ENCODE measurements at regions not wholly inside any gene's neighbourhood (a gene's known extent, or its start where the extent isn't known, plus 50 kb on each side); places are given as distances from the start of the nearest gene placed in this dataset.

DNA sequence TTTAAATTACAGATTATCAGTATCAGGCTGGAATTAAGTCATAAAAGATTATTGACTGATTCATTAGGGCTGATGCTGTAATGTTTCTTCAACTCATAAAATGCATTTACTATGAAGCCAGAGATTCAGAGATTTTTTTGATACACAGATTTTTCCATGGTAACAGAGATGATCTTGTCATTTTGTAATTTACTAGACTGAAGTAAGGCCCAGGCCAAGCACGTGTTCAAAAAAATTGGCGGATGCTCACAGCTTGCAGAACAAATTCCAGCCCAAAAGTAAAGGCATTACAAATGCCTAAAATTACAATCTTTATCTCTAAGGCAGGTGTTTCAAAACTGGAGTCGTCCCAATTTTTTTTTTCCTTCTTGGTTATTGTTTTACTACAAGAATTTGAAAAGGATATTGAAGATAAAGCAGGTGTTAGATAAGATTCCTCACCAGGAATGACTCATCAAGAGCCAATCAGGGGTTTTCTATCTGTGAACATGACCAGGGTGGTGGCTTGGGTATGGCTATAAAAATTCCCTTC, 78.4 kb upstream of the MEOX2 start:
- intact Hi-C loops (cut with micrococcal nuclease), result no loop called here
- H3K4me1 ChIP-seq (replicated peaks in 1 of 2; ENCODE audit: control insufficient read depth in 2 of 2, insufficient read depth in 2 of 2, low read length in 2 of 2), result no peaks in the 10 kb centered on the region
- H3K9me1 ChIP-seq (ENCODE audit: control insufficient read depth, insufficient read depth, low read length), result no peaks in the 10 kb centered on the region
- FAIRE-seq (no peak), DNase-seq (ENCODE audit: extremely low read depth in 1 of 4, low spot score in 3 of 4) (no peak), ATAC-seq (no peak)
- no TSS peak for BruUV-seq (replicated peaks)
- H3K9ac ChIP-seq (ENCODE audit: insufficient read depth in 1 of 2, low read depth in 2 of 2, low read length in 2 of 2), result no peak overlapping the region
- no peak overlapping the region for H3K4me2 ChIP-seq (ENCODE audit: insufficient read depth, low read length)
- H3K27ac ChIP-seq (ENCODE audit: extremely low read depth, low read depth, low read length), result no peak overlapping the region
- no peak for TF ChIP-seq NRF1 (conservative IDR thresholded peaks at IDR 0.05 in 1 of 2, IDR thresholded peaks at IDR 0.05 in 1 of 2)
- no peak for TF ChIP-seq SRSF9 (IDR thresholded peaks at IDR 0.05; ENCODE audit: borderline replicate concordance, low read depth, low read length)
- TF ChIP-seq ZNF431 (CRISPR knock-in tag; IDR thresholded peaks at IDR 0.05), result no peak
- no peak for TF ChIP-seq ZNF165 (CRISPR knock-in tag; IDR thresholded peaks at IDR 0.05; ENCODE audit: borderline replicate concordance)
- no peak for TF ChIP-seq ZNF217 (CRISPR knock-in tag; IDR thresholded peaks at IDR 0.05)
- TF ChIP-seq SOX6 (IDR thresholded peaks at IDR 0.05), result no peak
- TF ChIP-seq NFATC3 (IDR thresholded peaks at IDR 0.05), result no peak
- TF ChIP-seq ZNF785 (CRISPR knock-in tag; IDR thresholded peaks at IDR 0.05), result no peak
- peaks cover 2% of the 10 kb centered on the region; the same call in 1 of the 2 replicates for H3K9me3 ChIP-seq (replicated peaks; ENCODE audit: control insufficient read depth, insufficient read depth, low read depth, low read length)
- H2AFZ ChIP-seq (ENCODE audit: low read depth, low read length), result no peak overlapping the region
- H3K79me2 ChIP-seq (ENCODE audit: control insufficient read depth, insufficient read depth, low read length), result no peaks in the 10 kb centered on the region
- H3K27me3 ChIP-seq (ENCODE audit: control insufficient read depth in 2 of 2, insufficient read depth in 2 of 2, low read length in 2 of 2), result no peaks in the 10 kb centered on the region
- ChIA-PET POLR2A (no interaction called here), CTCF (ENCODE audit: low intra/inter-chr PET ratio) (no interaction called here)
- 2% methylated on average over 3 of the region's 3 CpGs for WGBS (ENCODE audit: insufficient coverage, low coverage, missing lambda C conversion rate)
- no peaks in the 10 kb centered on the region for H4K20me1 ChIP-seq (replicated peaks; ENCODE audit: control insufficient read depth, insufficient read depth, low read length)
- H3K4me3 ChIP-seq, result no peak overlapping the region
- in situ Hi-C loops (cut with MboI), result no loop called here
- no peaks in the 10 kb centered on the region for H3K36me3 ChIP-seq (ENCODE audit: control insufficient read depth, insufficient read depth, low read length)

DNA sequence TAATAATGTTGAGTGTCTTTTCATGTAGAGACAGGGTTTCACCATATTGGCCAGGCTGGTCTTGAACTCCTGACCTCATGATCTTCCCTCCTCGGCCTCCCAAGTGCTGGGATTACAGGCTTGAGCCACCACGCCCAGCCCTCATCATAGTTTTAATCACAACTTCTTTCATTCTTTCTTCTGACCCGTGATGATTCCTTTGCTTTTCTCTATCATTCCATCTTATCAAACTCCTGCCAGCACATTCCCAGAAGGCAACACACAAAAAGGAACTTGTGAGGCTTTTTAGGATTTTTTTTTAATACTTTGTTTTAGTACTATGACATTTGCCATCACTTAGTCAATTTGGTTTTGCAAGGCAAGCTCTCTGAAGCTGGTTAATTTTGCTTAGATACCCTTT, 77.5 kb upstream of the MEOX2 start:
- no peak overlapping the region for H3K27ac ChIP-seq (ENCODE audit: extremely low read depth, low read depth, low read length)
- 0% methylated on average over 3 of the region's 3 CpGs for WGBS (ENCODE audit: insufficient coverage, low coverage, missing lambda C conversion rate)
- TF ChIP-seq BDP1 (IDR thresholded peaks at IDR 0.05; ENCODE audit: insufficient read depth, insufficient read length) (no peak), CHD1 (IDR thresholded peaks at IDR 0.05; ENCODE audit: low read length) (no peak), TSHZ1 (CRISPR knock-in tag; IDR thresholded peaks at IDR 0.05) (no peak)
- TF ChIP-seq, protein P1, sequence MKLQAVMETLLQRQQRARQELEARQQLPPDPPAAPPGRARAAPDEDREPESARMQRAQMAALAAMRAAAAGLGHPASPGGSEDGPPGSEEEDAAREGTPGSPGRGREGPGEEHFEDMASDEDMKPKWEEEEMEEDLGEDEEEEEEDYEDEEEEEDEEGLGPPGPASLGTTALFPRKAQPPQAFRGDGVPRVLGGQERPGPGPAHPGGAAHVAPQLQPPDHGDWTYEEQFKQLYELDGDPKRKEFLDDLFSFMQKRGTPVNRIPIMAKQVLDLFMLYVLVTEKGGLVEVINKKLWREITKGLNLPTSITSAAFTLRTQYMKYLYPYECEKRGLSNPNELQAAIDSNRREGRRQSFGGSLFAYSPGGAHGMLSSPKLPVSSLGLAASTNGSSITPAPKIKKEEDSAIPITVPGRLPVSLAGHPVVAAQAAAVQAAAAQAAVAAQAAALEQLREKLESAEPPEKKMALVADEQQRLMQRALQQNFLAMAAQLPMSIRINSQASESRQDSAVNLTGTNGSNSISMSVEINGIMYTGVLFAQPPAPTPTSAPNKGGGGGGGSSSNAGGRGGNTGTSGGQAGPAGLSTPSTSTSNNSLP (IDR thresholded peaks at IDR 0.05; ENCODE audit: borderline replicate concordance, low read depth, low read length), result no peak
- CTCF ChIA-PET (ENCODE audit: low intra/inter-chr PET ratio), result no interaction called here
- no peaks in the 10 kb centered on the region for H4K20me1 ChIP-seq (replicated peaks; ENCODE audit: control insufficient read depth, insufficient read depth, low read length)
- no peaks in the 10 kb centered on the region for H3K79me2 ChIP-seq (ENCODE audit: control insufficient read depth, insufficient read depth, low read length)
- FAIRE-seq, result no peak
- peaks cover 2% of the 10 kb centered on the region; the same call in 1 of the 2 replicates for H3K9me3 ChIP-seq (replicated peaks; ENCODE audit: control insufficient read depth, insufficient read depth, low read depth, low read length)
- no peak overlapping the region for H3K4me3 ChIP-seq
- H3K4me2 ChIP-seq (ENCODE audit: insufficient read depth, low read length), result no peak overlapping the region
- in situ Hi-C loops (cut with MboI), result no loop called here
- POLR2A ChIA-PET, result no interaction called here
- no peak overlapping the region for H2AFZ ChIP-seq (ENCODE audit: low read depth, low read length)
- no peak for ATAC-seq
- DNase-seq (ENCODE audit: extremely low read depth in 1 of 4, low spot score in 3 of 4), result no peak
- no TSS peak for BruUV-seq (replicated peaks)
- H3K4me1 ChIP-seq (replicated peaks in 1 of 2; ENCODE audit: control insufficient read depth in 2 of 2, insufficient read depth in 2 of 2, low read length in 2 of 2), result no peaks in the 10 kb centered on the region
- H3K36me3 ChIP-seq (ENCODE audit: control insufficient read depth, insufficient read depth, low read length), result no peaks in the 10 kb centered on the region
- no peaks in the 10 kb centered on the region for H3K9me1 ChIP-seq (ENCODE audit: control insufficient read depth, insufficient read depth, low read length)
- intact Hi-C loops (cut with micrococcal nuclease), result no loop called here
- H3K27me3 ChIP-seq (ENCODE audit: control insufficient read depth in 2 of 2, insufficient read depth in 2 of 2, low read length in 2 of 2), result no peaks in the 10 kb centered on the region
- no peak overlapping the region for H3K9ac ChIP-seq (ENCODE audit: insufficient read depth in 1 of 2, low read depth in 2 of 2, low read length in 2 of 2)
